Suprapubic skin (tissue), 4 donors: ENCODE measurements at regions not wholly inside any gene's neighbourhood (a gene's known extent, or its start where the extent isn't known, plus 50 kb on each side); places are given as distances from the start of the nearest gene placed in this dataset.

Experiments
- EP300 ChIP-seq: sonication (generic); formaldehyde crosslinking; IDR thresholded peaks from one replicate; pipeline ENCODE4 v1.6.1; 2017; ENCODE audit warnings: antibody characterized with exemption
- POLR2A ChIP-seq, 2 donors: fragments of 450-650 bp; IDR thresholded peaks; one replicate each; pipeline ENCODE4 v1.6.1; 2017; ENCODE audit warnings: antibody characterized with exemption in 2 of 2, mild to moderate bottlenecking in 2 of 2, moderate library complexity in 2 of 2
- POLR2AphosphoS5 ChIP-seq, 3 donors: sonication (generic); formaldehyde crosslinking; IDR thresholded peaks; one replicate each; pipeline ENCODE4 v1.6.1; 2017; ENCODE audit warnings: antibody characterized with exemption in 3 of 3
- TF ChIP-seq, protein P1 (sequence below), 2 donors: fragments of 200-600 bp in 1 of 2; fragments of 450-650 bp in 1 of 2; sonication (generic) in 1 of 2; IDR thresholded peaks; one replicate each; pipeline ENCODE4 v1.5.1; 2016 to 2019; ENCODE audit warnings: antibody characterized with exemption in 2 of 2, mild to moderate bottlenecking in 1 of 2, moderate library complexity in 1 of 2

GRCh38 chr1:54461731-54462596 lies 55.8 kb upstream of the SSBP3 start:
- TF ChIP-seq, protein P1, sequence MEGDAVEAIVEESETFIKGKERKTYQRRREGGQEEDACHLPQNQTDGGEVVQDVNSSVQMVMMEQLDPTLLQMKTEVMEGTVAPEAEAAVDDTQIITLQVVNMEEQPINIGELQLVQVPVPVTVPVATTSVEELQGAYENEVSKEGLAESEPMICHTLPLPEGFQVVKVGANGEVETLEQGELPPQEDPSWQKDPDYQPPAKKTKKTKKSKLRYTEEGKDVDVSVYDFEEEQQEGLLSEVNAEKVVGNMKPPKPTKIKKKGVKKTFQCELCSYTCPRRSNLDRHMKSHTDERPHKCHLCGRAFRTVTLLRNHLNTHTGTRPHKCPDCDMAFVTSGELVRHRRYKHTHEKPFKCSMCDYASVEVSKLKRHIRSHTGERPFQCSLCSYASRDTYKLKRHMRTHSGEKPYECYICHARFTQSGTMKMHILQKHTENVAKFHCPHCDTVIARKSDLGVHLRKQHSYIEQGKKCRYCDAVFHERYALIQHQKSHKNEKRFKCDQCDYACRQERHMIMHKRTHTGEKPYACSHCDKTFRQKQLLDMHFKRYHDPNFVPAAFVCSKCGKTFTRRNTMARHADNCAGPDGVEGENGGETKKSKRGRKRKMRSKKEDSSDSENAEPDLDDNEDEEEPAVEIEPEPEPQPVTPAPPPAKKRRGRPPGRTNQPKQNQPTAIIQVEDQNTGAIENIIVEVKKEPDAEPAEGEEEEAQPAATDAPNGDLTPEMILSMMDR (IDR thresholded peaks at IDR 0.05), result no peak
- TF ChIP-seq POLR2A (IDR thresholded peaks at IDR 0.05) (no peak), POLR2AphosphoS5 (IDR thresholded peaks at IDR 0.05) (no peak), EP300 (no peak)
